OCI-LY7 (cell line): ENCODE measurements at regions not wholly inside any gene's neighbourhood (a gene's known extent, or its start where the extent isn't known, plus 50 kb on each side); places are given as distances from the start of the nearest gene placed in this dataset.

Experiments used
- CTCF ChIP-seq: fragments of 200-600 bp; sonication (generic); conservative IDR thresholded peaks from 2 replicates; pipeline ENCODE4 v1.5.1; 2014; ENCODE audit warnings: mild to moderate bottlenecking, antibody characterized with exemption, low read length, moderate library complexity, mixed read lengths
- EZH2phosphoT487 ChIP-seq: fragments of 200-600 bp; sonication (generic); IDR thresholded peaks from 2 replicates; pipeline ENCODE4 v1.6.1; 2018; ENCODE audit warnings: low read depth, borderline replicate concordance, mild to moderate bottlenecking, mixed run types, antibody characterized with exemption, low read length, moderate library complexity, mixed read lengths

DNA sequence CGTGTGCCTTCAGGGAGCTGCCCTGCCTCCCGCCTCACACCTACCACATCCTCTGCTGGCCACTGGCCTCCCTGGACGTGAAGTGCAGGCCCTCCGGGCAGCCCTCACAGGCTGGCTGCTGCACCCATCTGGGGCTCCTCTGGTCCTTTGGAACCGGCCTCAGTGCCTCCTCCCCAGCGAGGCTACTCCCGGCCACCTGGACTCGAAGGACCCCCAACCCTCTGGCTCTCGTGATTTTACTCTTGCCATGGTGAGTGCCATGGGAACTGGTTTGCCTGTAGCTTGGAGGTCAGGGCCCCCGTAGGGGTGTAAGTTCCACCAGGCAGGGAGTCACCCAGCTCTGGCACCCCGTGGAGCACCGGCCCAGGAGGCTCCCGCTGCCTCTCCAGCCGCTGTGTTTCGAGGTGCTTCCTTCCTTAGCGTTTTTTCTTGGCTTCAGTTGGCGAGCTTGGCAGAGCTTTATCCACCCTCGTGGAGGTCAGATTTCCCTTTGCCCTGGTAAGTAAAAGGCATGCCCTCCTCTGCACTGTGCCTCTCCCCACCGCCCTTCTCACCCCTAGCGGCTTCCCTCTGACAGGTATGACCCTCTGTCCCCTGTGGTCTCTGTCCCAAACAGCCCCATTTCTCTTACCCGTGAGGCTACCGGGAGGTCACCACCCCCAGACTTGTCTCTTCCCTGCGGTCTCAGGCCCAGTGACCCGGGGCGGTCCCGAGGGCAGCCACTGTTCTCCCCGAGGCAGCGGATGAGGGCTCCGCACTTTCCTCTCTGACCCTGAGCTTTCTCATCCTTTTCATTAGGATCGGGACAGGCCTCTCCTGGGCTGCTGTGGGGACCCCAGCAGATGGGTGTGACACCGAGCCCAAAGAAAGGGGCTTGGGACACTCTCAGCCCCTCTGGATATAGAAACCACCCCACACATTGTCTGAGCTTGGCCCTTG lies 203.1 kb upstream of the C14orf180 start:
- no peak for TF ChIP-seq CTCF
- TF ChIP-seq EZH2phosphoT487, result no peak
